ENCODE measurements at regions not wholly inside any gene's neighbourhood (a gene's known extent, or its start where the extent isn't known, plus 50 kb on each side); places are given as distances from the start of the nearest gene placed in this dataset.
"Not testable (repeated sequence)": the region's sequence is repeated elsewhere in the genome, so short reads cannot be mapped to it uniquely, and the experiment has no call there.

GRCh38 chr12:97616946-97617345, 154.3 kb downstream of the RMST start:
- H3K27ac ChIP-seq = no peak overlapping the region
- no peak for DNase-seq (ENCODE audit: low read depth, low spot score)

- H3K27ac ChIP-seq = no peak overlapping the region
- DNase-seq (ENCODE audit: low read depth, low spot score) = no peak
Measured at GRCh38 chr12:97628962-97629361, 166.4 kb downstream of the RMST start.

GRCh38 chr12:97629382-97629781, 166.8 kb downstream of the RMST start:
- DNase-seq (ENCODE audit: low read depth, low spot score) = no peak

GRCh38 chr12:97630356-97630755, 167.8 kb downstream of the RMST start:
- no peak overlapping the region for H3K27ac ChIP-seq
- DNase-seq (ENCODE audit: low read depth, low spot score) = no peak

More at GRCh38 chr12:97629382-97629781, 166.8 kb downstream of the RMST start:
- no peak overlapping the region for H3K27ac ChIP-seq

DNA sequence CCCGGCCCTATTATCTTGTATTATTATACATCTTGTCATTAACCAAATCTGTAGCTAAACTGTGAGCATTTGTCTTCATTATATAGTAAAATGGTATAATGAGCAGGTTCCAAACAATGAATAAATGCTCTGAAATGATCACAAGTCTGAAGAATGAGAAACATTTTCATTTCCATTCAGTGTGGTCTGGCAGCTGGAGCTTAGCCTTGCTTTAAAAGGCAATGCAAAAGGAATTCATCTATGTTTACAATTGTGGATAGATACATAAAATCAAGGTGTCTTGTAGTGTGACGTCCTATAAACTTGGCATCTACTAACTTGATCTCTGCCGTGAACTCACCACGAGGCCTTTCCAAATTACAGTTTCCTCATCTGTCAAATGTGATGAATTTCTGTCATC, 168.3 kb downstream of the RMST start:
- H3K27ac ChIP-seq = no peak overlapping the region
- DNase-seq (ENCODE audit: low read depth, low spot score) = no peak

- no peak for DNase-seq (ENCODE audit: low read depth, low spot score)
- no peak overlapping the region for H3K27ac ChIP-seq
Measured at GRCh38 chr12:97637770-97638169, 175.2 kb downstream of the RMST start.

DNA sequence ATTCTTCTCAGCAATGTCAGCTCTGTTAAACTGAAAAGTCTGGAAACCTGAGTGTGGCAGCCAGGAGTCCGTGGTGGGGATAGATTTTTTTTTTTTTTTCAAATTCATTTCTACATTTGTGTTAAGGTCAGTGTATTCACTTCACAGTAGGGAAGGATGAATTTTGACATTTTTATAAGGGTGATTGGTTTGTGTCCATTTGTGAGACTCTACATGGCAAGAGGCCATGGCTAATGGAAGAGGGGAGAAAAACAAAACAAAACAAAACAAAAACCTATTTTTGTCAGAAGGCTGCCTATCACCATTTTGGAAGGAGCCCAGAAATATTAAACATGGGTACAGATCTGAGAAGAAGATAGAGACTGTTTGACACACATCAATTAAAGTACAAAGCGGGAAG, 176.1 kb downstream of the RMST start:
- no peak overlapping the region for H3K27ac ChIP-seq
- no peak for DNase-seq (ENCODE audit: low read depth, low spot score)

- no peak overlapping the region for H3K27ac ChIP-seq
- DNase-seq (ENCODE audit: low read depth, low spot score) = no peak
Measured at GRCh38 chr12:97639702-97640101, 177.1 kb downstream of the RMST start.

DNA sequence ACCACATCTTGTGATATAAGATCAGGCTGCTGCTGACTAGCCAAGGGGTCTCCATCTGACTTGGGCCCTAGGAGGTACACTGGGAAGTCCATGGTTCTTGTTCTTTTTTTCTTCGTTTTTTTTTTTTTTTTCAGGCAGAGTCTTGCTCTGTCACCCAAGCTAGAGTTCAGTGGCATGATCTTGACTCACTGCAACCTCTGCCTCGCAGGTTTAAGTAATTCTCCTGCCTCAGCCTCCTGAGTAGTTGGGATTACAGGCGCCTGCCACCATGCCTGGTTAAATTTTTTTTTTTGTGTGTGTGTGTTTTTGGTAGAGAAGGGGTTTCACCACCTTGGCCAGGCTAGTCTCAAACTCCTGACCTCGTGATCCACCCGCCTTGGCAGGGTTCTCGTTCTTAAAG, 178.2 kb downstream of the RMST start:
- DNase-seq (ENCODE audit: low read depth, low spot score) = no peak
- H3K27ac ChIP-seq = no peak overlapping the region

- no peak overlapping the region for H3K27ac ChIP-seq
- DNase-seq (ENCODE audit: low read depth, low spot score) = no peak
Measured at GRCh38 chr12:97642911-97643310, 180.3 kb downstream of the RMST start.

DNA sequence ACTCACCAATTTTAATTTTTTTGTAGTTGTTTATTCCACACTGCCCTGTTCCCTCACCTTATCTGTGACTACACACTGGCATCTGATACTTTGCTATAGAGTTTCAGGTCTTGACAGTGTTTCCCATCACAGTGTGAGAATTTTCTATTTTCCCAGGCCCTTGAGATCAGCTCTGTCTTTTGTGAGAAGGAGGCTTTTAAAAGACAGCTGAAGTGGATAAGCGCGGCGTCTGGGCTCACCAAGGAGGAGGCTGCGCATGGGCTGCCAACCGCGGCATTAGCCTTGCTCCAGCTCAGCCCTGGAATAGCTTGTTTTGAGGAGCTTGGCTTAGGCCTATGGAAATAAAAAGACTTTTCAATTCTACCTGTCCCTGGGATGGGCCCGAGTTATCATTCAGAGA, 181.3 kb downstream of the RMST start:
- no peak overlapping the region for H3K27ac ChIP-seq
- DNase-seq (ENCODE audit: low read depth, low spot score) = no peak

DNA sequence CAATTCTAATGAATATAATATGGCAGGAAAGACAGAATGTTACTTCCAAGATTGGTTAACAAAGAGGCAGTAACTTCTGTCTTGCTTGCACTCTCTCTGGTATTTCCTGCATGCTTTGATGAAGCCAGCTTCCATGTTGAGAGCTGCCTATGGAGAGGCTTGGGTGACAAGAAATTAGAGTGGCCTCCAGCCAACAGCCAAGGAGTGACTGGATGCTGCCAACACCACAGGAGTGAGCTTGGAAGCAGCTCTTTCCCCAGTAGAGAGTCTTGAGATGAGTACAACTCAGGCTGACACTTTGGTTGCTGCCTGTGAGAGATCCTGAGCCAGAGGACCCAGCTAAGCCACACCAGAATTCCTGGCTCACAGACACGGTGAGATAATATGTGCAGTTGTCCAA, 183.1 kb downstream of the RMST start:
- no peak for DNase-seq (ENCODE audit: low read depth, low spot score)
- no peak overlapping the region for H3K27ac ChIP-seq

GRCh38 chr12:97647142-97647541, 184.5 kb downstream of the RMST start:
- H3K27ac ChIP-seq = no peak overlapping the region
- DNase-seq (ENCODE audit: low read depth, low spot score) = no peak

GRCh38 chr12:97650242-97650641, 187.6 kb downstream of the RMST start:
- H3K27ac ChIP-seq = no peak overlapping the region
- peak; percentile 29 for DNase-seq (ENCODE audit: low read depth, low spot score)

GRCh38 chr12:97656548-97656947, 193.9 kb downstream of the RMST start:
- not testable (repeated sequence) for H3K27ac ChIP-seq; DNase-seq (ENCODE audit: low read depth, low spot score)

DNA sequence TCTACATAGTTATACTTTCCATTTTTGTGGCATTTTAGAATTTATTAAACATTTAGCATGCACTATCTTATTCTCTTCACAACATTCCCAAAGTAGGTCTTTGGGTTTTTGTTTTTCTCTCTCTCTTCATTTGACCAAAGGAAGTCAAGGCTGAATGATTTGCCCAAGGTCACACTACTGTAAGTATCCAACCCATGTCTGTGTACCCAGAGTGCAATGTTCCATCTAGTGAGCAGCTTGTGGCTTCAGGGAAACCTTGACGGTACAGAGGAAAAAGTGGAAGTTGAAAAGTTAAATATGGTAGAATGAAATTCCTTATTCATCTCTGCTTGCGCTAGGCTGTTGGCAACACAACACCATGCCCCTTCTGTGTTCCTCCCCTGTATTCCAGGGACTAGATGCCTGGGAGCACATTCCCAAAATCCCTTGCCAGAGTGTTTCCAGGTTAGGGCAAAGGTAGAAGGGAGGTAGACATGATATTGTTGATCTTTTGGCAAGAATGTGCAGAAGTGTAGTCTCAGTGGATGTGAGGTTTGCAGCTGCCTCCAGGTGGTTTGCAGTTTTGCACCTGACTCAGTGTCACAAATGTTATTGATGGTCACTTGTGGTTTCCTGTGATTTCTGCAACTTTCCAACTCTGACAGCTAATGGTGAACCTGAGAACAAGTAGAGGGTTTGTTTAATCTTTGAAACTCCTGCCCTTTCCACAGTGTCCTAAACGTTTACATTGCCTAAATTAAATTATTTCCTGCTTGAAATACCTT, 196.7 kb downstream of the RMST start:
- no peak for DNase-seq (ENCODE audit: low read depth, low spot score)
- H3K27ac ChIP-seq = no peak overlapping the region

- DNase-seq (ENCODE audit: low read depth, low spot score) = no peak
- no peak overlapping the region for H3K27ac ChIP-seq
Measured at GRCh38 chr12:97666263-97666662, 203.7 kb downstream of the RMST start.

GRCh38 chr12:97672870-97673269, 210.3 kb downstream of the RMST start:
- H3K27ac ChIP-seq = no peak overlapping the region
- DNase-seq (ENCODE audit: low read depth, low spot score) = no peak

DNA sequence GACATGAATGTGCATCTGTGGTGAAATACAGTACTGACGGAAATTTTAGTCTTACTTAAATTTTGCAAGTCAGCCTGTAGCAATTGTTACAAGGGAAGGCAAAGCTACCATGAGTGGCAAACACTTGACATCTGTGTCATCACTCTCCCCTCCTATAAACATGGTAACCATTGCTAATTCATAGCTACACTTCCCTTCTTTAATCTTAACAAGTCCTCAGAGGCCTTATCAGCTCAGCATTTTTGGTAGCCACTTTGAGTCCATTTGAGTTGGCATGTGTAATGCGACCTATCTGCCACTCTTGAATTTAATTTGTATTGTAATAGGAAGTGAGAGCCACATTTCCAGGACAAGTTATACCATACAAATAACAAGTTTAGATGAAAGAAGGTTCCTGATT, 218.1 kb downstream of the RMST start:
- DNase-seq (ENCODE audit: low read depth, low spot score) = no peak
- no peak overlapping the region for H3K27ac ChIP-seq

GRCh38 chr12:97681612-97682504, 219.3 kb downstream of the RMST start:
- no peak overlapping the region for H3K27ac ChIP-seq
- no peak for DNase-seq (ENCODE audit: low read depth, low spot score)

DNA sequence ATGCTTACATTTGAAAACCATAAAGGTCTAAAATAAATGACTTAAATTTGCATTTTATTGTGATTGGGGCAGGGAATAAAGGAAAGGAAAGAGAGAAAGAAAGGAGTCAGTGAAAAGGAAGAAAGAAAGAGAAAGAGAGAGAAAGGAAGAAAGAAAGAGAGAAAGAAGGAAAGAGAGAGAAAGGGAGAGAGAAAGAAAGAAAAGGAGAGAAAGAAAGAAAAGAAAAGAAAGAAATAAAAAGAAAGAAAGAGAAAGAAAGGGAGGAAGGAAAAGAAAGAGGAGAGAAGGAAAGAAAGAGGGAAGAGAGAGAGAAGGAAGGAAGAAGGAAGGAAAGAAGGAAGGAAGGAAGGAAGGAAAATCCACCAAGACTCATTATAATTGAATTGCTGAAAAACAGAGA, 222.8 kb downstream of the RMST start:
- DNase-seq (ENCODE audit: low read depth, low spot score) = no peak
- no peak overlapping the region for H3K27ac ChIP-seq

Measured in epithelial cell of prostate (primary cell).